GM19324 (cell line): ENCODE measurements at regions not wholly inside any gene's neighbourhood (a gene's known extent, or its start where the extent isn't known, plus 50 kb on each side); places are given as distances from the start of the nearest gene placed in this dataset.

Experiments used
- ATAC-seq: cut with Tn5 transposase; IDR thresholded peaks from one replicate; pipeline ENCODE4 v1.9.1; 2021; ENCODE audit warnings: mild to moderate bottlenecking, moderate library complexity; ENCODE audit not compliant: unreplicated experiment, low FRiP score

DNA sequence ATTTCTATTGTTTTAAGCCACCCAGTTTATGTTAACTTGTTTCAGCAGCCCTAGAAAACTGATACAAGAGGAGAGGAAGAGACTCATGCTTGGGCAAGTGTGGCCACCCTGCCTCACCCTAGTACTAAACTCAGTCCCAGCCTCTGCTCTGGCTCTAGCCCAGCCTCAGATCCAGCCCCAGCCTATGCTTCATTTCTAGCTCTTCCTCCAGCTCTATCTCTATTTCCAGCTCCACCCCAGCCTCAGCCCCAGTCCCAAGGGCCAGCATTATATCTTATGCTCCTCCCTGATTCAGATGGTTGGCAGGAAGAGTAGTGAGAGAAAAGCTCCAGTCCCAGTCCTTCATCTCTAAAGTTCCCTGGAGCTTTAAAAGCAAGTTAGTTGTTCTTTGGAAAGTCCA, 535.5 kb downstream of the PTPRC start:
- no peak for ATAC-seq

GRCh38 chr1:199176713-199177112, 537.9 kb downstream of the PTPRC start:
- ATAC-seq: no peak

DNA sequence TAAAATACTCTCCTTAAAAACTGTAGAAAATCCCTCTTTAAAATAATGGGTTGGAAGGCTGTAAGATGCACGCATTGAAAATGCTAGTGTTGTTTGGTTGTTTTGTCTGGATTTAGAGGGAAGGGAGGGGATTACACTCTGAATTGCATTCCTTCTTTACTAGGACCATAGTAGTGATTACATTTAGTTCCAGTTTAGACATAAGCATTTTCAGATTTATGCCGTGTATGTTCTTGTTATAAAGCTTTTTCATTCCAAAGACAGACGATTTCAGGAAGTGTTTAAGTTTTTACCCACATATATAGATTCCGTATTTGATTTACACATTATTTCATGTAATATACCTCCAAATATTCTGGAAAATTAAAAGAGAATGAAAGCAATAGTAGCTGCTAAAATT, 538.4 kb downstream of the PTPRC start:
- ATAC-seq: no peak

GRCh38 chr1:199178646-199179045, 539.8 kb downstream of the PTPRC start:
- ATAC-seq: no peak

DNA sequence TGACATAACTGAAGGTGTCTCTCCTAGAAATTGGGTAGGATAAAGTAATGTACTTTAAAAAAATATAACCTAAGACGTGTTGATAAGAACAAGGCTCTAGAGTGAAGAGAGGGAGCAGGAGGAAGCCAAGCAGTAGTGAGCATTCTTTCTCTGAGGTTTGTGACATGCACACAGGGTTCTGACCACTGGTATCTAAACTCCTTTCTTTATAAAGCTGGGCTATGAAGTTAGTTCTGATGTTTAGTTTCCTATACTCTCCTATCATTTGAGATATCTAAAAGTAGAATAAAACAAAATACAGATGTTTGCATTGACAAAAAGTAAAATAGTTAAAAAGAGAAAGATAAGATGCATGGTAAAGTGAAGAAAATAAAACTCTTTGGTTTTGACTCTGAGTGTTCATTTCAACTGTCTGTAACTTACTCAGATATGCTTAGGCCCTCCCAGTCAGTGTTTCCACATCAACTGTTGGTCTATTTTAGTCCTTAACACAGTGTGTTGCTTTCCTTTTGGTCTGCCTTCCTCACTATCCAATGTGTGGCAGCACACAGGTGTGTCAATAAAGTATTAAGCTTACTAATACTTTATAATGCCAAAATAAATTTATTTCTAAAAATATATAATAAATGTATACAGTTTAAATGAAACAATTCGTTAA, 543.5 kb downstream of the PTPRC start:
- no peak for ATAC-seq

DNA sequence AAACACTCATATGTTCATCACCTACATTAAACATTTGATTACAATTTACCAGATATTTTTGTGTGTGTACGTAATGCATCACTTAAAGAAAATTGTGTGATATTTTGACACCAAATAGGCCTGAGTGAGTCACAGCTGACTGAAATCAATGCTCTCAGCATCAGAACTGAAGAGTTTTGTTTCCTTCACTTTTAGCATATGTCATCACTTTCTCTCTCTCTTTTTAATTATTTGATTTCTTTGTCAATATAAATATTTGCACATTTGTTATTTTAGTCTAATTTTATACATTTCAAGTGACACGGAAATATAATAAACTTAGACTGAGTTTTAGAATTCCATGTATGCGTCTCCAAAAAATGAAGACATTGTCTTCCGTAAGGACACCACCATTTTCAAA, 545.3 kb downstream of the PTPRC start:
- ATAC-seq: no peak

GRCh38 chr1:199194862-199195261, 556.0 kb downstream of the PTPRC start:
- ATAC-seq: no peak

DNA sequence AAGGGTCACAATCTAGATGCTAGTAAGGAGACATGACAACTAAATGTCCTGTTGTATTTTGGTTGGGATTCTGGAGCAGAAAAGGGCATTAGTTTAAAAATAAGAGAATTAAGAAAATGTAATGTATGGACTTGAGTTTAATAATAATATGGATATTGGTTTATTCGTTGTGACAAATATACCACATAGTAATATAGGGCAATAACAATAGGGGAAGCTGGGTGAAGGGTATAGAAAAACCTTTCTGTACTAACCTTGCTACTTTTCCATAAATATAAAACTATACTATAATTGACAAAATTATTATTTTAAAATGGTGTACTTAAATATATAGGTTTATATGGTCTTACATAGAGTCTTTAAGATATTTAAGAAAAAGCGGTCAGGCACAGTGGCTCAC, 558.9 kb downstream of the PTPRC start:
- ATAC-seq: no peak

DNA sequence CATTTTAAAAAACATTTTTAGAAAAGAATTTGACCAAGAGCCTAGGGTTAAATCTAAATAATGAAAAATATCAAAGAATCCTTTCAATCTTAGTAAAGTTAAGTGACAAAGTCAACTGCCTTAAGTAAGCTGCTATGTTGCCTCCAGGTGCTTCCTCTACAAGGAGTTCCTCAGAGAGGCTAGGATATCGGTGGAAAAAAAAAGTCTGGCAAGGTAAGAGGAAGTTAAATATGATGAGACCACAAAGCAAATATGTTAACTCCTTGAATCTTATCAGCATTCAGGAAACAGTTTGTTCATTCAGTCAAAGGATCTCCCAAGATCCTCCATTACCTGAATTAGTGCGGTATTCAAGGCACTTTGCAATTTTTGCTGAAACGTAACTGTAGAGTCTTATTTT, 563.5 kb downstream of the PTPRC start:
- ATAC-seq: no peak

GRCh38 chr1:199204231-199204630, 565.4 kb downstream of the PTPRC start:
- ATAC-seq: no peak

DNA sequence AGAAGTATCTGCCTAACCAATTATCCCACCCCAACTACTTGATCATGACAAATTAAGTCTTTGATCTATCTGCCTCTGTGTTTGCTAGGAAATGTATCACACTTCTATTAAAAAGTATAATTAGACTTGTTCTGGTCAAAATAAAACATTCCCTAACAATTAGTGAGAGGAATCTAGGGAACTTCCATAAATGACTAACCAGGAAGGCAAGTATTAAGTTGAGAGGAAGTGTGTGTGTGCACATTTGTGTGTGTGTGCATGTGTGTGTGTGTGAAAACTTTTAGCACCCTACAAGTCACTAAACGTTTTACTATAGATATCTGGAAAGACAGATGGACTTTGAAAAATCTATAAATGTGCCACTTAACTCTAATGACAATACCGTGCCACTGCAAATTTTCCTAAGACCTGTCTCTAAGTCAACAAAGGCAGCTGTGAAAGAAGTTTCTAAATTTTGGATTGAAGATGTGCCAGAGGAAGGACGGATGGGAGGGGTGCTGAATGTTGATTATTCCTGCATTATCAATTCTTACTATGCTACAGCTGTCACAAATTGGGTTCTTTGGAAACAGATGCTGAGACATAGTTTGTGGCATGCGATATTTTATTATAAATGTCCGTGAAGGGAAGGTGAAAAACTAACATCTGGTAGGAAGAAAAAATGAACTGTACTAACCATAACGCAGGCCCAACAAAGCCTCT, 567.1 kb downstream of the PTPRC start:
- no peak for ATAC-seq

- ATAC-seq: no peak
These were observed 570.0 kb downstream of the PTPRC start for GRCh38 chr1:199208847-199209246.

DNA sequence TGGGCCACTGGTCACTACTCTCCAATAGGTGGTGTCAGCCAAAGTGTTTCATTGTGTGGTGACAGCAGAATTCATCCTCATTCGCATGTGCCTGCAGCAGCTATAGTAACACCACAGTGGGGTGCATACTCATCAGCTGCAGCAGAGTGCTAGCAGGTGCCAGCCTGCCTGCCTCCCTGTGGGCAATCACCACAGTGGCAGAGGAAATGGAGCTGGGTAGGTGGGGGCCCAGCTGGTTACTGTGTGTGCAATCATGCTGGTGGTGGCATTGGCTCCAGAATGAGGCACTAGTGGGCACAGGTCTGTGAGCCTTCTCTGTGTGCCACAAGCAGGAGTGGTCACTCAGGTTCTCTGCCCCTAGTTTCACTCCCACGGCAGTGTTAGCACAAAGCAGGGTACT, 579.2 kb downstream of the PTPRC start:
- ATAC-seq: no peak

DNA sequence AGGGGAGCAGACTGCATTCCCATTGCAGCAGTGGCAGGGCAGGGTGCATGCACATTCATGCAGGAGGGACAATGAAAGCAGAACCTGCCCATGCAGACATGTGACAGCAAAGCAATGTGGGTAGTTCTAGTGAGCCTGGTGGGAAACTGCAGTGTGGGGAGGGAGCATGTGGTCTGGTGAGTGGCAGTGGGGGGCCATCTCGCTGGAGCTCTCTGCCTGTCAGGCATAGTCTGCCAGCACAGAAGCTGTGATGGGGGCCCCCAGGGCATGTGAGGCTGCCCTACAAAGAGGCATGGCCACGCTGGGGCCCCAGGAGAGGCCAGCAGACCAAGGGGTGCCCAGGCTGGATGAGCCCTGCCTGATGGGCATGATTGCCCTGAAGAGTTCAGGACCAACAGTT, 579.7 kb downstream of the PTPRC start:
- no peak for ATAC-seq

- no peak for ATAC-seq
These were observed 581.2 kb downstream of the PTPRC start for GRCh38 chr1:199220031-199220430.

DNA sequence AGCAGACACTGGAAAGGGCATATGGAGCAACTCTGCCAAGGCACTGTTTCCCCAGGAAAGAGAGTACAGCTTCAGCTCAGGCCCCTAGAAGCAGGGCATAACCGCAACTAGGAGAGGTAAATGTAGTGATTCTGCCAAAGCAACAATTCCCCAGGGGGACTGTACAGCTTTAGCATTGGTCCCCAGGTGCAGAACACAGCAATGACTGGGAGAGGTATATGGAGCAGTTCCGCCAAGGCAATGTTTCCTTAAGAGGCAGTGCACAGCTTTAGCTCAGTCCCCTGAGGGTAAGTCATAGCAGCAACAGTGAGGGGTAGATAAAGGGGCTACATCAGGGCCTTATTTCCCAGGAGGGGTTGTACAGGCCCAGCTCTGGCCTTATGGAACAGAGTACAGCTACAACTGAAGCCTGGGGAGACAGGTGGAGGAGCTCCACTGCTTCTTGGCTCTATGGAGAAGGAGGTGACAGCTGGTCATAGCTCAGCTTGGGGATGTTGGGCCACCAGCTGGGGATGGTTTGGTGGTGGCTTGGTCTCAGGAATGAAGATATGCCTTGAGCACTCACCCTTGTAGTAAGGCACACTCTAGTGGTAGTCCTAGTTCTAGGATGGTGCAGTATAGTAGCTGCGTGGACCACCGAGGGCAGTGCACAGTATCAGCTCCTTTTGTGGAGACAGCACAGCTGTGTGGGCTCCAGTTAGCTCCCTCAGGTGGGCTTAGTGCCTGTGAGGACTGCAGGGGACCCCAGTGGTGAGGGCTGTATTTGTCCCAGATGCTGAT, 582.7 kb downstream of the PTPRC start:
- ATAC-seq: no peak

- no peak for ATAC-seq
These were observed 585.1 kb downstream of the PTPRC start for GRCh38 chr1:199223936-199224335.

DNA sequence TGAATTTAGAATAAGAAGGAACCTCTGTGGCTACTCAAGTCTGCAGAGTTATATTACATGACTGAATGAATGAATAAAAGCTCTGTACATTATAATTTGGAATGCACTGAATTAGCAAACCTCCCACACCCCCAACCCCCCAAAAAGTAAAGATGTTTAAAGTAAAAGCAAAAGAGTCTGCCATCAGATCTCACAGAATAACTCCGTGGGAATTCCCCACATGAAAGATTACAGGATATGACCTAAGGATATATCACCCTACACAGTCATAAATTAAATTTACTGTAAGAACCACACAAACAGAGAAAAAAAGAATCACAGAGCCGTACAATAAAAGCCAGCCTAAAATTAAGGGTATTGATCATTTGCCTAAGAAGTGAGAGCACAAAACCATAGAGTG, 587.3 kb downstream of the PTPRC start:
- ATAC-seq: no peak

DNA sequence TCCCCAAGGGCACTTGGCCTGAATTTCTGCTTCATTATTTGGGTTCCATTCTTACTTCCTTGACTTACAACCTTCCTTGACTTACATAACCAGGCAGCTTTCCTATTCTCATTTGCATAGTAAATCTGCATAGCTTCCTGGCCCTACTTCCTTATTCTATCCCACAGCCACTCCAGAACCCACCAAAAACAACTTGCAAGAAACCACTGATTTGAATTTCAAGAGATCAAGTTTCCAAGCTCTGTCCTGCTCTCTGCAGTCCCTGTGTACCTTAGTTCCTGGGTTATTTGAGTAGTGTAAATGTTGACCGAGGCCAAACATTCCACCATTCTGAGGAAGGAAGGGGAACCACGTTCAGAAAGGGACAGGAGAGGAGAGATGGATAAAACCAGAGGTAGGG, 603.3 kb downstream of the PTPRC start:
- no peak for ATAC-seq

- no peak for ATAC-seq
These were observed 603.8 kb downstream of the PTPRC start for GRCh38 chr1:199242601-199243000.

GRCh38 chr1:199243423-199244061, 604.7 kb downstream of the PTPRC start:
- ATAC-seq: peak; percentile 99
